CD4-positive, alpha-beta T cell treated with Interleukin-17A for 1 hour (primary cell): ENCODE measurements at regions not wholly inside any gene's neighbourhood (a gene's known extent, or its start where the extent isn't known, plus 50 kb on each side); places are given as distances from the start of the nearest gene placed in this dataset.

ENCODE experiments used
- DNase-seq: peaks from one replicate; pipeline ENCODE4 v3.0.0-alpha.2; 2020

GRCh38 chr11:70733327-70734325 lies 335.3 kb downstream of the CTTN start:
- DNase-seq, result no peak

- no peak for DNase-seq
Observed at GRCh38 chr11:70734379-70734778, 336.1 kb downstream of the CTTN start.

- no peak for DNase-seq
Observed at GRCh38 chr11:70734911-70735310, 336.6 kb downstream of the CTTN start.

GRCh38 chr11:70735976-70736375 lies 337.6 kb downstream of the CTTN start:
- DNase-seq, result no peak

- no peak for DNase-seq
Observed at GRCh38 chr11:70736461-70736860, 338.1 kb downstream of the CTTN start.

- DNase-seq, result no peak
Observed at GRCh38 chr11:70736937-70737640, 338.8 kb downstream of the CTTN start.

- no peak for DNase-seq
Observed at GRCh38 chr11:70737816-70738630, 339.7 kb downstream of the CTTN start.

GRCh38 chr11:70738661-70739060 lies 340.3 kb downstream of the CTTN start:
- DNase-seq, result no peak

- no peak for DNase-seq
Observed at GRCh38 chr11:70739091-70739490, 340.8 kb downstream of the CTTN start.

- DNase-seq, result no peak
Observed at GRCh38 chr11:70739811-70740487, 341.6 kb downstream of the CTTN start.

- DNase-seq, result no peak
Observed at GRCh38 chr11:70740488-70740851, 342.1 kb downstream of the CTTN start.

GRCh38 chr11:70741085-70741484 lies 342.8 kb downstream of the CTTN start:
- DNase-seq, result no peak

GRCh38 chr11:70742553-70743291 lies 344.4 kb downstream of the CTTN start:
- DNase-seq, result no peak

- DNase-seq, result no peak
Observed at GRCh38 chr11:70743329-70743728, 345.0 kb downstream of the CTTN start.

- DNase-seq, result no peak
Observed at GRCh38 chr11:70743941-70744351, 345.6 kb downstream of the CTTN start.

GRCh38 chr11:70744396-70745185 lies 346.3 kb downstream of the CTTN start:
- no peak for DNase-seq

GRCh38 chr11:70745451-70745850 lies 347.1 kb downstream of the CTTN start:
- DNase-seq, result no peak

- DNase-seq, result no peak
Observed at GRCh38 chr11:70745941-70746340, 347.6 kb downstream of the CTTN start.

GRCh38 chr11:70746351-70746750 lies 348.0 kb downstream of the CTTN start:
- DNase-seq, result no peak

GRCh38 chr11:70747285-70747684 lies 349.0 kb downstream of the CTTN start:
- no peak for DNase-seq

GRCh38 chr11:70747921-70748320 lies 349.6 kb downstream of the CTTN start:
- no peak for DNase-seq
